NCI-H1092 (cell line): ENCODE measurements at regions not wholly inside any gene's neighbourhood (a gene's known extent, or its start where the extent isn't known, plus 50 kb on each side); places are given as distances from the start of the nearest gene placed in this dataset.

ENCODE experiments used
- DNase-seq: peaks from one replicate; lab custom pipeline; 2025; lab: John Stamatoyannopoulos, UW

DNA sequence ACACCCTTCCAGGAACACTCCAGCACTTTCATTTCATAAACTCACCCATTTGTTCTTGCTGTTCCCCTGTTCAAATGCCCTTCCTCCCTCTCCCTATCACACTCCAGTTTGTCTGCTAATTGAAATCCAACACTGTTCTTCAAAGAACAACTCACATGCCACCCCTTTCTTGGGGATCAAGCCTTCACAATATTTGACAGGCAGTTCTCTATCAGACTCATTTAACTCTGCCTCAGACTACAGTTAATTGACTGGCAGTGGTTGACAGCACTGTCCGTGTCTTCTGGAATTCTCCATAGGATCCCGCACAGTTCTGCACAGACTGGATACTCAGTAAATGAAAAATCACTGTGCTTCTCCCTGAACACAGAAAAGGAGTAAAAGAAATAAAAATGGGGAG is 87.8 kb downstream of the PMP22 start:
- no peak for DNase-seq

DNA sequence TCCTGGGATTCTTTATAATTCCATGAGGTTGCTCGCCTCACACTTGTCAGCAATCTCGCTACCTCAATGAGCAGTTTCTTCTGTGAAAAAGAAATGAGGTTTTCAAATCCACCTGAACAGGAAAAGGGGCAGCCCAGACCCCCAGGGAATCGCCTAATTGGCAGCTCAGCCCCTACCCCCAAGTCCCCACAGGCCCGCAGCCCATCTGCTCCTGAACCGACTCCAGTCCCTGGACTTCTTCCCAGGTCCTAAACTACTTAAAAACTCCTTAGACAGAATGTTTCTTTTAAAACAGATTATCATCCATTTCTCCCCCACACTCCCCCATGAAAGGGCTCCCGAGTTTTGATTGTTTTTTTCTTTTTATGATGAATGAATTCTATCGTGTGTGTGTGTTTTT is 89.8 kb downstream of the PMP22 start:
- no peak for DNase-seq

- DNase-seq: no peak
Observed at GRCh38 chr17:15171167-15172047, 93.7 kb downstream of the PMP22 start.

- DNase-seq: no peak
Observed at GRCh38 chr17:15169676-15170075, 95.5 kb downstream of the PMP22 start.

- DNase-seq: no peak
Observed at GRCh38 chr17:15168379-15168778, 96.7 kb downstream of the PMP22 start.

DNA sequence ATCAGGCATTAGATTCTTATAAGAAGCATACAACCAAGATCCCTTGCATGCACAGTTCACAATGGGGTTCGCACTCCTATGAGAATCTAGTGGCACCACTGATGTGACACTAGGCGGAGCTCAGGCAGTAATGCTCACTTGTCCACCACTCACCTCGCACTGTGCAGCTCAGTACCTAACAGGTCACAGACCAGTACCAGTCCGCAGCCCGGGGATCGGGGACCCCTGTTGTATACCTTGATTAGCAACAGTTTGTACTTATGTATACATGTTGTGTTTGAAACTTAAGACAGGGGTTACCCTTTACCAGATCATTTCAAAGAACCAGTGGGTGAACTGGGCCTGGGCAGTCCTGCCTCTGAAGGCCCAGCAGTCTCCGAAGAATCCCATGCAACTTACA is 103.7 kb downstream of the PMP22 start:
- DNase-seq: no peak

- no peak for DNase-seq
Observed at GRCh38 chr17:15157051-15157450, 108.1 kb downstream of the PMP22 start.

GRCh38 chr17:15154618-15155017 is 110.5 kb downstream of the PMP22 start:
- DNase-seq: no peak

DNA sequence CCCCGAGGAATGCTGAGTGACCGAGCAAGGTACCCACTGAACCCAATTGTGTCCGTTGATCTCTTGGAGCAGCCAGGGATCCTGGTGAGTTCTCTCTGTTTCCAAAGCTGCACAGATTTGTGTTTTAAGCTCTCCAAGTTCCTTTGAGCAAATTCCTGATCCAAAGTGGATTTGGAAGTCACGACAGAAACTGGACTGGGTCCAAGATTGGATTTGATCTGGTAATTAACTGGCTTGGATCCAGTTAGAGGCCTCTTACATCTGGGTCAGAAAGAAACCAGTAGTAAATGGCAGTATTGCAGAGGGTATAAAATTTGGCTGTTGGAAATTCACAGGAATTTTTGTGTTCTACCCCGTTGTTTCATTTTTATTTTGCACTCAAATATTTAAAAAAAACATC is 119.5 kb downstream of the PMP22 start:
- no peak for DNase-seq

DNA sequence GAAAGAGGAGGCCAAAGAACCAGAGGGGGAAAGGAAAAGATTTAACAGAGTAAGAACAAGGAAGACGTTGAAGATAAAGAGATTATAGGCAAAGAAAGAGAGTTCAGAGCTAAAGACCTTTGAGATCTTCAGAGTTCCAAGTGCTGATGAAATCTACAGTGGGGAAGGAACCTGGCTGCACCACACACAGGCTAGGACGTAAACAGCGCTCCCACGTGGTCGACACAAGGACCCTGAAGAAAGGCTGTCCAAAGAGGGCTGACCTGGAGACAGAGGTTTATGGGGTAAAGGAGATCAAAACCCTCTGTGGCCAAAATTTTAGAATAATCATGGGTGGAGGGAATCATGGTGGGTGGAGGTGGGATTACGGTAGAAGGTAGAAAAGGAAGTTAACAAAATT is 121.6 kb downstream of the PMP22 start:
- DNase-seq: no peak

- DNase-seq: no peak
Observed at GRCh38 chr17:15134363-15134762, 130.8 kb downstream of the PMP22 start.

DNA sequence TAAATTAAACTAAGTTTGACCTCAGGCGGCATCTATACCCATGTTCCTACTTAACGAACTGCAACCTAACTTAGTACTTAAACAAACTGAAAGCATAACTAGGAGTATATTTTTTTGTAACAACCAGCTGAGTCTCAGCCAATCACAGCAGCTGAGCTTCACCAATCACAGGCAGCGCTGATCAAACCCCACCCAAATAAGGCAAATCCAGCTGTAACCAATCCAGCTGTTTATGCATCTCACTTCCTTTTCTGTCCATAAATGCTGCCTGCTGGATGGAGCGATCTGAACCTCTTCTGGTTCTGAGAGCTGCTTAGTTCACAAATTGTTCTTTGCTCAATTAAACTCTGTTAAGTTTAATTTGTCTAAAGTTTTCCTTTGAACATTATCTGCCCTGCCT is 131.3 kb downstream of the PMP22 start:
- no peak for DNase-seq

DNA sequence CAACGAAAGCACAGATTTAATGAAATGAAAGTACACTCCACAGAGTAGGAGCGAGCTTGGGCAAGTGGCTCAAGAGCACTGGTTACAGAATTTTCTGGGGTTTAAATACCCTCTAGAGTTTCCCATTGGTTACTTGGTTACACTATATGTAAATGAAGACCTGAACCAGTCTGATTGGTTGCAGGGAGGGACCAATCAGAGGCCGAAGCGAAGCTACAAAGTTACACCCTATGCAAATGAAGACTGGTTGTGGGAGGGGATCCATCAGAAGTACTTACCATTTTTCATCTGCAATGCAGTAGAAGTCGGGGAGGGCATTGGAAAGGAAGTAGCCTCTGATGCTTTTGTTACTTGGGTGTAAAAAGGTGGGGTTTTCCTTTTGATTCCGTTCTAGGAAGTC is 132.0 kb downstream of the PMP22 start:
- DNase-seq: no peak

DNA sequence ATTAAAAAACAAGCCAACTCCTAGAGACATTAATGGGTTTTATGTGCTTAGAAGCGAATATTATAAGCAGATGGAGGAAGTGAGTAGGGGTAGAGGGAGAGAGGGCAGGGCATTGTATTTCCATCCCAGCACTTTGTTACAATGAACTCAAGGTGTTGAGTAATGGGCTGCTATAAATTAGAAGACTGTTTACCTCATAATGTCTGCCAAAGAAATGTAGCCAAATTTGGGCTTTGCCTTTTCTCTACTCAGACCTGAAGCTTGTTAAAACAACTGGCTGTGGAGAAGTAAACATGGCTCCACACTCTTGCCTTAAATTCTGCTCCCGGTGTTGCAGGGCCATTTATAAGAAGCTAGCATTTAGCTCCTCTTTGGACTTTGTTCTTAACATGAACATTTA is 134.7 kb downstream of the PMP22 start:
- no peak for DNase-seq

- no peak for DNase-seq
Observed at GRCh38 chr17:15129986-15130385, 135.1 kb downstream of the PMP22 start.

- DNase-seq: no peak
Observed at GRCh38 chr17:15124746-15125145, 140.4 kb downstream of the PMP22 start.

DNA sequence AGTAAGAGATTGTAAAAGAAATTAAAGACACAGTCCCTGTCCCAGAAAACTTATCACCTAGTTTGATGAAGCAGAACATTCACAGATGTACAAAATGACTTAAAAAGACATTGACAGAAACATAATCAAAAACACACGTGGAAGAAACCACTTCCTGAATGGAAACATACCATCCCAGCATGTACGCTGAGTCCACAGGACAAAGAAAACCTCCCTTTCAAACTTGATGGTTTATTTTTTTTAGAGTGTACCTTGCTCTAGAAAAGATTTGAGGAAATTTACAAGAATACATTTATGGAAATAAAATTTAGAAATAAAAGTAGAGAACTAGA is 140.9 kb downstream of the PMP22 start:
- no peak for DNase-seq

DNA sequence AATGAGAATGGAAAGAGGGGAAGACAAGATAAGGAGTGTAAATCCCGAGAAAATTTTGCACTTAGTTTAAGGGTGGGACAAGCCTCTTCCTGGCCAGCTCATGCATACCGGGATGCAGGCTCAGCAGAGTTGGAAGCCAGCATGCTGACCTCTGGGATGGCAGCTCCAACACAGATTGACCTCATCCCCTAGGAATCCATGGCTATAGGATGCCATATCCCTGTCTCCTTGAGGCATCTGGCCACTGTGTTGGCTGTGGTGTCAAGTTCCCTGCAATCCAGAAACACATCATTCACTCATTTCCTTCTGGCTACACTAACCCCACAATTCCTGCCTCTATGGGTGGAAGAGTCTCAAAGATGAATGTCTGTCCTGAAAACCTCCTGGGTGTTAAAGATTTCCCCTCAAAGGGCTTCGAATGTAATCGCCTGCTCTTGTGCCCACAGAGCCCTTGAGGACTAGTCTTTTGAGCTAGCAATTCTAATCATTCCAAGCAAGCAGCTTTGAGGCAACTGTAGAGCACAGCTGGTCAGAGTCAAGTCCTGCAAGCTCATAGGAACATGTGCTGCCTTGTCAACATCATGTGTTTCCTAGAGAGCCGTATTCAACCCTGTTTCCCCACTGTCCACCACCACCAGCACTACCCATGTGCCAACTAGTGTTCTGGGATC is 141.4 kb downstream of the PMP22 start:
- DNase-seq: no peak

- no peak for DNase-seq
Observed at GRCh38 chr17:15122857-15123256, 142.3 kb downstream of the PMP22 start.

DNA sequence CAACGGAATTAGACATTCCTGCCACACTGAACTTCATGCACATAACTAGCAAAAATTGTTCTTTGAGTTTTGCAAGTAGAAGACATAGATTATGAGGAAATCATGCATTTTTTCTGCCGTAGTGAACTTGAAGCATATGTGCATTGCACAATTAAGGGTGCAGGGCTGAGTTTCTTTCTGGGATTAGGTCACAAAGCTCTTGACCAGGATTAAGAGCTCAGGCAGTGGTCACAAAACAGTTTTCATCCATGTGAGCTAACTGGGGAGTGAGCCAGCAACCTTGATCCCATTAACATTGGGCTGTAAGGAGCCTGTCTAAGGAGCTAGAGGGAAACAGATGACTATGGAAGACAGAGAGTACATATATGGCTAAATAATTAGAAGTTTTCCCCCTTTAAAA is 143.7 kb downstream of the PMP22 start:
- no peak for DNase-seq

- no peak for DNase-seq
Observed at GRCh38 chr17:15119968-15120367, 145.2 kb downstream of the PMP22 start.

DNA sequence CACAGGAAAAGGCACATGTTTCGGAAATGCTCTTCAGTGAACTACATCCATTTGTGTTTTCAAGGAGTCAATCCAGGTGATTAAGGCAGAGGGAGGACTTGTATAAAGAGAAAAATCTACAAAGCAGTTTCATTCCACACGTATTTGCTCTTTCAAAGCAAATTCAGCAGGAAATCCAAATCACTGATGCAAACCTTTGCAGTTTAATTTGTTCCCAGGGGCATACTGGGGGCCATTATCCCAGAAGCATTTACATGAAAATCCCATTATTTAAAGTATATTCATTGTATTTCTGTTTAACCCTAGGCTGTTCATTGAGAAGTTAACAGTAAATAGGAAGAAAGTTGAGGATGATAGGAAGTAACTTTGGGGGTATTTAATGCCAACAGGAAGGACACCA is 147.9 kb downstream of the PMP22 start:
- no peak for DNase-seq

GRCh38 chr17:15112846-15113617 is 152.1 kb downstream of the PMP22 start:
- DNase-seq: no peak
